Transverse colon (tissue), 4 donors: ENCODE measurements at regions not wholly inside any gene's neighbourhood (a gene's known extent, or its start where the extent isn't known, plus 50 kb on each side); places are given as distances from the start of the nearest gene placed in this dataset.

Source experiments
- EP300 ChIP-seq: sonication (generic); formaldehyde crosslinking; IDR thresholded peaks from one replicate; pipeline ENCODE4 v1.6.1; 2017; ENCODE audit warnings: antibody characterized with exemption, low read depth
- POLR2AphosphoS5 ChIP-seq, 3 donors: sonication (generic); formaldehyde crosslinking; IDR thresholded peaks; one replicate each; pipeline ENCODE4 v1.6.1; 2016; ENCODE audit warnings: antibody characterized with exemption in 3 of 3
- TF ChIP-seq, protein P1 (sequence below), 5 experiments: fragments of 200-600 bp in 3 of 5; fragments of 450-650 bp in 2 of 5; sonication (generic) in 3 of 5; IDR thresholded peaks; 1 replicate in 2 of 5; 2 replicates in 3 of 5; pipeline ENCODE4 v1.5.1; 2016 to 2017; ENCODE audit warnings: antibody characterized with exemption in 5 of 5, inconsistent platforms in 3 of 5, mild to moderate bottlenecking in 2 of 5, moderate library complexity in 1 of 5

DNA sequence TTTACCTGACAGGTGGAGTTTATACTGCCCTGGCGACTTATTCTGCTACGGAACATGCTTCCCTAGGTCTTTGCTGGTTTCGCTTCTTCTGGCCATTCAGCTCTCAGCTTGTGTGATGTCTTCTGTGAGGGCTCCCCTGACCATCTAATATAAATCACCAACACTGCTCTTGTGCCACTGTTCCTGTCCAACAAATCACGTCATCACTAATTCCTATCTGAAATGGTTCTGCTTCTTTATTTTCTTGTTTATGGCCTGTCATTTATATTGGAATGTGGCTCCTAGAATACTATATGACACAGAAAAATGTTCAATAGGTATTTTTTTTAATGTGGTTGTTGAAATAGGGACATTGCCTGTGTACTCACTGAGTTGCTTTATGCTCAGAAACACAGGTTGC lies 171.5 kb downstream of the CD8B2 start:
- no peak for TF ChIP-seq EP300
- TF ChIP-seq, protein P1, sequence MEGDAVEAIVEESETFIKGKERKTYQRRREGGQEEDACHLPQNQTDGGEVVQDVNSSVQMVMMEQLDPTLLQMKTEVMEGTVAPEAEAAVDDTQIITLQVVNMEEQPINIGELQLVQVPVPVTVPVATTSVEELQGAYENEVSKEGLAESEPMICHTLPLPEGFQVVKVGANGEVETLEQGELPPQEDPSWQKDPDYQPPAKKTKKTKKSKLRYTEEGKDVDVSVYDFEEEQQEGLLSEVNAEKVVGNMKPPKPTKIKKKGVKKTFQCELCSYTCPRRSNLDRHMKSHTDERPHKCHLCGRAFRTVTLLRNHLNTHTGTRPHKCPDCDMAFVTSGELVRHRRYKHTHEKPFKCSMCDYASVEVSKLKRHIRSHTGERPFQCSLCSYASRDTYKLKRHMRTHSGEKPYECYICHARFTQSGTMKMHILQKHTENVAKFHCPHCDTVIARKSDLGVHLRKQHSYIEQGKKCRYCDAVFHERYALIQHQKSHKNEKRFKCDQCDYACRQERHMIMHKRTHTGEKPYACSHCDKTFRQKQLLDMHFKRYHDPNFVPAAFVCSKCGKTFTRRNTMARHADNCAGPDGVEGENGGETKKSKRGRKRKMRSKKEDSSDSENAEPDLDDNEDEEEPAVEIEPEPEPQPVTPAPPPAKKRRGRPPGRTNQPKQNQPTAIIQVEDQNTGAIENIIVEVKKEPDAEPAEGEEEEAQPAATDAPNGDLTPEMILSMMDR (IDR thresholded peaks at IDR 0.05) = no peak
- TF ChIP-seq POLR2AphosphoS5 (IDR thresholded peaks at IDR 0.05) = no peak
